ENCODE measurements at regions not wholly inside any gene's neighbourhood (a gene's known extent, or its start where the extent isn't known, plus 50 kb on each side); places are given as distances from the start of the nearest gene placed in this dataset.
"Not testable (repeated sequence)": the region's sequence is repeated elsewhere in the genome, so short reads cannot be mapped to it uniquely, and the experiment has no call there.

DNA sequence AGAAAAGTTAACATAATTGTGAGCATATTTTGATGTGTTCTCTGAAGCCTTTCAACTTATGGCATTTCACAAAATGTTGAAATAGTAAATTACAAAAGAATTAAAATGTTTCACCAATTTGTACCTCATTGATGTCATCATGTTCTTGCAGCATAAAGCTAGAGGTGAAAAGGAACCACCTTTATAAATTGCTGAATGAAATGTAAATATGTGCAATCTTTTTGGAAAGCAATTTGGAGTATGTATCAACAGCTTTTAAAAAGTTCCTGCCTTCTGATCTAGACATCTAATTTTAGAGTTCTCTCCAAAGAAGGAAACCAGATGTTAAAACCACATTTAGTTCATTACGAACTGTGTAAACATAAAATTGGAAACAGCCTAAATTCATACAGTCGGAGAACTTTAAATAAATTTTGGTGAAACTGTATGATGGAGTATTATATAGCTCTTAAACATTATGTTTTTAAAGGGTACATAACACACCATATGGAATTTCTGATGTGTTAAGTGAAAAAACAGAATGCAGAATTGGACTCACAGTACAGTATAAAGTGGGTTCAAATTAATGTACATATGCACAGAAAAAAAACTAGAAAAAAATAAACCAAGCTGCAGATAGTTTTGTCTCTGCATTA lies 311.2 kb upstream of the NAALADL2 start:
- DNase-seq: no peak

DNA sequence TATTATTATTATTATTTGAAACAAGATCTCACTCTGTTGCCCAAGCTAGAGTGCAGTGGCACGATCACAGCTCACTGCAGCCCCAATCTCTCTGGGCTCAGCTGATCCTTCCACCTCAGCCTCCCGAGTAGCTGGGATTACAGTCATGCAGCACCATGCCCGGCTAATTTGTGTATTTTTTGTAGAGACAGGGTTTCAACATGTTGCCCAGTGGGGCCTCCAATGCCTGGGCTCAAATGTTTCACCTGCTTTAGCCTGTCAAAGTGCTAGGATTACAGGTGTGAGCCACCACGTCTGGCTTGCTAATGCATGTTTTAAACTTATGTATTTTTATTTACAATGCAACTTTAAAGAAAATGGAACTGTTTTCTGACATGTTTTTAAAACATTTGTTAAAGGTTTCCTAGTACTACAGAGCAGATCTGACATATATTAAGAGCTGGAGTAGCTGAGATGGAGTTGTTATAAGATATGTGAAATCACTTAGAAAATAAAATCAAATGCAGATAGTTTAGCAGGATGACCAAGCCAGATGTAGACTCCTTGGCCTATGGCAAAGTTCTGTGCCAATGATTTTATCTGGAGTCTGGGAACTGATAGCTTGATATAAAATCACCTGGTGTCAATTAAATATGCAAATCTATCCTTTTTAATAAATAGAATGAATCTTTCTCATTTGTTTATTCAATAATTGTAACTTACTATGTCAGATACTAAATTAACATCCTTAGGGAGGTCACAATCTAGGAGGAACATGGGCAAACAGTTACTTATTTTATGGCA lies 310.1 kb upstream of the NAALADL2 start:
- no peak for DNase-seq

DNA sequence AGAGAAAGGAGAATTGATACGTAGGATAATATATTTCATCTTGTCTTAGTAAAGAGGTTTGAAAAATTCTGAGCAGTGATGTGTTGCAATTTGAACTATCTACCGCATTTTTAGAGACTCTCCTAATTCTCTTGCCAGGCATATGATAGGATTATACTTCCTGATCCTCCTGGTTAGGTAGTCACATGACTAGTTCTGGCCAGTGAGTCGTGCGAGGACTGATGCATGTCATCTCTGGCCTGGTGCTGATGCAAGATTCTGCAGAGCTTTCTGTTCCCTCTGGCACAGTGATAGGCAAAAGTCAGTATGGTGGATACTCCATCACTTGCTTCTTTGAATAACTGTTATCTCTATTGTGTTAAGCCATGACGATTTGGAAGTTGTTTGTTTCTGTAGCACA lies 277.6 kb upstream of the NAALADL2 start:
- DNase-seq: no peak

DNA sequence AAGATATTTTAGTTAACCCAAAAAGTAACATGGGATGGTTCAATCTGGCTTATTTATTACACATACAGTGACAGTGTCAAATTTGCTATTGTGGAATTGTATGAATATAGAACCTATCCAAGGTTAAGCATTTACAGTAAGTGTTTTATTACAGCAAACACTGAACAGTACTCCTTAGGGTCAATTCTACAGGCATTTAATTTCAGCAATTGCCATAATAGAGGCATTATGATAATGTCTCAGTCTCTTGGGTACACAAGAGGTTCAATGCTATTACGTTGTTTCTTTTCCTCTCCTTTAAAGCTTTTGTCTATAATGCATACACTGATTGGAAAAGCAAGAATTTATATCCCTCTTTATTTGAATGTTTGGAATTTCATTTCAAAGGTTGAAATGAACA lies 275.7 kb upstream of the NAALADL2 start:
- DNase-seq: no peak

DNA sequence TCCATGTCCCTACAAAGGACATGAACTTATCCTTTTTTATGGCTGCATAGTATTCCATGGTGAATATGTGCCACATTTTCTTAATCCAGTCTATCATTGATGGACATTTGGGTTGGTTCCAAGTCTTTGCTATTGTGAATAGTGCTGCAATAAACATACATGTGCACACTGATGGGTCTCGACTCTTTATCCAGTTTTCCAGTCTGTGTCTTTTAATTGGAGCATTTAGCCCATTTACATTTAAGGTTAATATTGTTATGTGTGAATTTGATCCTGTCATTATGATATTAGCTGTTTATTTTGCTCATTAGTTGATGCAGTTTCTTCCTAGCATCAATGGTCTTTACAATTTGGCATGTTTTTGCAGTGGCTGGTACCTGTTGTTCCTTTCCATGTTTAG lies 272.0 kb upstream of the NAALADL2 start:
- DNase-seq: not testable (repeated sequence)

DNA sequence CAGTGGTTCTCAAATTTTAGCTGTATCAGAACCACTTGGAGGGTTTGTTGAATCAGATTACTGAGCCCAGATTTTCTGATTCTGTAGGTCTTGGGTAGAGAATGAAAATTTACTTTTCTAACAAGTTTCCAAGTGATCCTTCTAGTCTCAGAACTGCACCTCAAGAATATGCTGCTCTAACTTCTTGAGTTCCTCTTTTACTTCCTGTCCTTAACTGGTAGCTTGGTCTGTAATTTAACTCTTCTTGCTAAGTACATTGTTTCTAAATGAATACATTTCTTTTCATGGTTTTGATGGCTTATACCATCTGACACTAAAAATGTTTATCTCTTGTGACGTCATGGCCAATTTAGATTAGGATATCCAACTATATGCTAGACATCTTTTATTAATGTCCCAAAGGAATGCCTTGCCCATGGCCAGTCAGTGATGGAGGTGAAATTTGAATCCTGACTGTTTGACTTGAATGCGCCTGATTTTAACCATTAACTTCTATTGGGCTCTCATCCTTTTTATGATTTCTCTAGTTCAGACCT lies 262.6 kb upstream of the NAALADL2 start:
- no peak for DNase-seq

DNA sequence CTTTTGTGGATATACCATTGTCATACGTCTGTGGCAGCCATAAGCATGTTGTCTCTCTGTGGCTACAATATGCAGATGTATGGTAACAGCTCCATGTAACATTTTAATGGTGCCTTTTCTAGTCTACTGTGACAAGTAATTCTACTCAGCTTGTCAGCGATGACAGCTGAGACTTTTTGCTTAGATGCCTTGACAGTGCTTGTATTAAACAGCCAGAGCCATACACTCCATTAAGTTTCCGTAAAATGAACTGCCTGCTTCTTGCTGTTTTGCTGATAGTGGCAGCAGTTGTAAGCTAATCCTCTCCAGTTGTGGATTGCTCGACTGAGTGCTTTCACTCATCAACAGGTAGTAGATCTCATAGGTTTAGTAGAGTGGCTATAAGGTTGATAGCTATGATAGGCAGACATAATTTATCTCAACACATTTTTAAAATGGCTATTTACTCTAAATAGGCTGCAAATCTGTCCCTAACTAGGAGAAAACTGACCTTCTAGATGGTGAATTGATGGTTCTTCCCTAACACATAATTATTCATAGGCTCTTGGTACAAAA lies 260.2 kb upstream of the NAALADL2 start:
- no peak for DNase-seq

DNA sequence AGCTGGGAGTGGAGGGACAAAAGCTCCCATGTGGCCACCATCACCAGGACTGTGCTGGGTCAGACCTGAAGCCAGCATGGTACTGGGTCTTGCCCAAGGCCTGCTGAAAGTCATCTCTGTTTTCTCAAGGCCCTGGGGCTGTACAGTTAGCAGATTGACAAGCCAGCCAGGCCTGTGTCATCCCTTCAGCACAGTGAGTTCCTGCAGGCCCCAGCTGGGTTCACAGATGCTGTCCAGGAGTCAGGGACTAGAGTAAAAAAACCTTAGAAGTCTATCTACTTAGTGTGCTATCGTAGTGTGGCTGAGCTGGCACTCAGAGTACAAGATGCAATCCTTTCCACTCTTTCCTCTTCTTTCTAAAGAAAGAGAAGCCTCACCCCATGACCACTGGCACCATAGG lies 246.0 kb upstream of the NAALADL2 start:
- DNase-seq: no peak

DNA sequence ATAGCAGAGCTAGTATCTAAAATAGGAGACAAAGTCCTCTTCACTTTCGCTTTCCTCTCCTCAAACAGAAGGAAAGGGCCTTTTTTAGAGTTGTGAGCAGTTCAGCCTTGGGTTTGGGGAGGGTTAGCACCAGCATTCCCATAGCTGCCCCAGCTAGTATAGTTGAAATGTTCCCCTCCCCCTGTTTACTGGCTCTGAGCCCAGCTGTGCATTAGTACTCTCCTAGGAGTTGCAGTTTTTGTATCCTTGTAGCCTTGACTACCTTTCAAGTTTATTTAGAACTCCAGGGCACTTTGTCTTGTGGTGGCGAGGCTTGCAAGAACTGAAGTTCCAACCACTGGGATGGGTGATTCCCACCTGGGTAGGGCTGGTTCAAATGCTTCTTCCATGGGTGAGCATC lies 245.1 kb upstream of the NAALADL2 start:
- DNase-seq: no peak

DNA sequence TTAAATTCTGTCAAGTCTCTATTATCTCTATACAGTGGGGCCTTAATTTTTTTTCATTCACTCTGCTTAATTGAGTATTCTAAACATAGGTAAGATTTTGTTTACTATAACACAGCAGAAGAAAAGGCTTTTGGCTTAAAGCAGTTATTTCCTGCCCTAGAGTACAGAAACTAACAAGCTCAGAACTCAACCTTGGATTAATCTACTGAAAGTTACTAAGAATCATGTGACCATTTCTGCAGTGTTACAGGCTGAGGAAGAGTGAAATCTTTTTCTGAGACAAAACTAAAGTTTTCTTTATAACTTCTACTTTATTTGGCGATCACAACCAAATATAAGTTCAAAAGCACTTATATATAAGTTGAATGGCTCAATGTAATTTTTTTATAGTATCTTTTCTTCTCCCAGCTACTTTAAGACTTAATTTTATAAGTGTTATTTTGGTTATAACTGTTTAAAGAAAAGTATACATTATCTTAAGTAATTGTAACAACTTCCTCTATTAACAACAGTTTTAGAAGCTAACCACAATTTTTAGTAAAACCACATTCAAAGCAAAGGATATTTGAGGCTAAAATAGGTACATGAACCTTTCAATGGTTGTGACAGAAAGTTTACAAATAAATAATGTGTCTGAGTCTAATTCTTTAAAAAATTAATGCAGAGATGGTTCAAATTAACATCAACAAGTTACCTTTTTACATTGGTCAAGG lies 240.6 kb upstream of the NAALADL2 start:
- no peak for DNase-seq

DNA sequence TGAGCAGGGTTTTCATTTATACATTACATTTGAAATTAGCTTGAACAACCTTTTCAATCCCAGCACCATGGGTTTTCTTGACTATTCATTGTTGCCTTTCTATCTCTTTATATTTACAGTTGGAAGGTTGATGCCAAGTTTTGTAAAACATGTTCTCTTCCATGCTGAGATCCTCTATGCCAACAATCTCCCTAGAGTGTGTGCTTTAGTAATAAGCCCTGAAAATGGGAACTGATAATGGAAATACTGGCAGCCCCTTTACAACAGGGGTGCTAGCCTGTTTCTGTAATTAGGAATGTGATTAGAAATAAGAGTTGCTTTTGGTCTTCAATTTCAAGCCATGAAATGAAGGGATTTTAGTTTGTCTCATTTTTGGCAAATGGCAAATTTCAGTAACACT lies 239.9 kb upstream of the NAALADL2 start:
- no peak for DNase-seq

DNA sequence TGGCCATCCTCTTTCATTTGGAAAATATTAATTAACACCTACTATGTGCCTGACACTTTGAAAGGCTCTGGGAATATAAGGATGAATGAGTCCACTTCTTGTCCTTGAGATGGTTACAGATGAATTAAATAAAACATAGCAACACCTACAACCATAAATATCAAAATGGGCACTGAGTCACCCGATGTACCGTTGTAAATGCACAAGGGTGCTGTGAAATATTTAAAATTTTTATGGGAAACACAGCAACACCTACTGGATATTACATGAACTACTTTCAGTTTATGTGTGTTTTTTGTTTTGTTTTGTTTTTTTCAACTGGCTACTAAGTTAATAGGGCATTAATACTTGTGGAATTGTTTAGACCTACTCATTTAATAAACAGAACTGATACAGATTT lies 239.0 kb upstream of the NAALADL2 start:
- no peak for DNase-seq

DNA sequence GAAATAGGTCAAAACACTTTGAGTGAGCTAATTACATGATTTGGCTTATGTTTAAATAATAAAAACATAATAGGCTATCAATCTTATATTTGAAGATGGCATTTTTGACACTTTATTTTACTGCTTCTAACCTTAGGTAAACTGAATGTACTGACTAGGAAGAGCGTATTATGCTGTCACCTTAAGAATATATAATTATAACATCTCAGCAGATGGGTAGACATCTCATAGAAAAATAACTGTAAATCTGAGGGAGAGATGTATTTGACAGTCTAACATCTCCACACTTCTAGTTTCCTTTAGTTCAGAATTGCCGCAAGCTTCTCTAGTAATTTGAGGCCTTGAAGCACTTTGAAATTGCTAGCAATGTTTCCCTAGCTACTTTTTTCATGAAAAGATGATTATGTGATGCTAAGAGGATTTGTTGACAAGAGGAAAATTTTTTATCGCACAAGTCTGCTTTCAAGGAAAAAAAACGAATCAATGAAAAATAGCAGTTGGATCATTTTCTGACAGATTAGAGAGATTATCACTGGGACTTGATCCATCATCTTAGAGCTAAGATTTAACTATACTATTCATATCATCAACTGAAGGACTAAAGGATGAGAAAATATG lies 238.2 kb upstream of the NAALADL2 start:
- no peak for DNase-seq

DNA sequence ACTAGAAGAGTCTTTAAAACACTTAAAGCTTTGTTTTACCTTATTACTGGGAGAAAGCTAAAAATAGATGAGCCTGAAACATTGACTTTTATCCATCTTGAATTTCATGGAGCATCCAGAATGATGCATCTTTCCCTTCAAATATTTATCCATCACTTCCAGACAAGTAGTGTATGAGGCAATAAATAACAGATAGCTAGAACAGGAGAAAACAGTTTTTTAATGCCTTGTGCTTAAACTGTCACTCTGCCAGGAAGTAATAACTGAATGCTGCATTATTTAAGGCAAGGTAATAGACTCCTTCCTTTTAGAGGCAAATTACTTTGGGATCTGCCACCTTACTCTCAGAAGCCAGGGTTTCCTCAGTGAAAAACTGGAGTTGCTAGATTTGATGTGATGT lies 225.8 kb upstream of the NAALADL2 start:
- DNase-seq: no peak

DNA sequence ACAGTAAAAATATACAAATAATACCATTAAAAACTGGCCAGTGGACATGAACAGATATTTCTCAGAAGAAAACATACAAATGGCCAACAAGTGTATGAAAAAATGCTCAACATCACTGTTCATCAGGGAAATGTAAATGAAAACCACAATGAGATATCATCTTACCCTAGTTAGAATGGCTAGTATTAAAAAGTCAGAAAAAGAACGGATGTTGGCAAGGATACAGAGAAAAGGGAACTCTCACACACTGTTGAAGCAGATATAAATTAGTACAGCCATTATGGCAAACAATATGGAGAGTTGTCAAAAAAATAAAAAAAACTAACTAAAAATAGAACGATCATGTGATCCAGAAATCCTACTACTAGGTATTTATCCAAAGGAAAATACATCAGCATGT lies 222.7 kb upstream of the NAALADL2 start:
- DNase-seq: no peak

DNA sequence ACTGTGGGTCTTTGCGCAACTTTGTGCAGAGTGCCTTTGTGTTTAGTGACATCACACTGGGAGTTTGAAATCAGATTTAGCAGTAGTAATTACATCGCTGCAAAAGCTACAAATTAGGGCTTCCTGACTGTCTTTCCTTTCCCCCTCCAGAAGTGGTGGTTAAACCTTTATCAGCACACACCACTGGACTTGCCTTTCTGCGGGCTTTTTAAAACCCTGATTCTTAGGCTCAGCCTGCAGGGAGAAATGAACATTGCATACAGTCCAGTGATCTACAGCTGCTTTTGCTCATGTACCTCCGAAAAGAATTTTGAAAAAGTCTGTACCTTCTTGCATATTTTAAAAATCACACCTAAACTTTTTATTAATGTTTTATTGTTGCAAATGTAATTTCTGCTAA lies 219.7 kb upstream of the NAALADL2 start:
- DNase-seq: no peak

DNA sequence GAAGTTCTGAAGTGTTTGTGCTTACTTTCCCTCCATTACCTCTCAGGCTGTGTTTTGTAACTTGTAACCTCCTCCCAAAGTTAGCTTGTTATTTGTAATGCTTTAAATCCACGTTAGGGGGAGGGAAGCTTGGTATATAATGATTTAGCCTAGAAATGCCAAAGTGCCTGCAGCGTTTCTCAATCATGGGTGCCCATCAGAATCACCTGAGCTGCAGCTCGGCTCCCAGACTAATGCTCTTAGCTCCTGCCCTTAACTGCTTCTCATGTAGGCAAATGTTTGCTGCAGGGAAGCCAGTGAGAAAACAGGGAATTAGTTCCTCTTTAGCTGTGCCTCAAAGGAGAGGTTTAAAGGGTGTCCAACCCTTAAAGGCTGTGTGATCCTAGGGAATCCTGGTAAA lies 219.2 kb upstream of the NAALADL2 start:
- no peak for DNase-seq

DNA sequence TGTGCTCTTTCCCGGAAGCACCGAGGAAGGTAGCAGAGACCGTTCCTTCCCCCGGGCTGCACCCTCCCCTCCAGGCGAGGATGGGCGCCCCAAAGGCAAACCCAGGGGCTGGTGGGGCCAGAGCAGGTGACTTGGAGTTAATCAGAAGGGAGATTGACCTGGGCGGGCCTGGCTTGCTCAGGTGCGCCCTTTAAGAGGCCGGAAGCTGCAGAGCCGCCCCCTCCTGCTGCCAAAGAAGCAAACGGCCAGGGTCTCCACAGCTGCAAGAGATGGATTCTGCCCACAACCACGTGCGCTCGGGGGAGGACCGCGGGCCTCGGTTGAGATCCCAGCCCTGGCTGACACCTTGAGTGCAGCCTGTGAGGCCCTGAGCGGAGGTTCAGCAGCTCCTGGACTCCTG lies 218.2 kb upstream of the NAALADL2 start:
- DNase-seq: no peak

DNA sequence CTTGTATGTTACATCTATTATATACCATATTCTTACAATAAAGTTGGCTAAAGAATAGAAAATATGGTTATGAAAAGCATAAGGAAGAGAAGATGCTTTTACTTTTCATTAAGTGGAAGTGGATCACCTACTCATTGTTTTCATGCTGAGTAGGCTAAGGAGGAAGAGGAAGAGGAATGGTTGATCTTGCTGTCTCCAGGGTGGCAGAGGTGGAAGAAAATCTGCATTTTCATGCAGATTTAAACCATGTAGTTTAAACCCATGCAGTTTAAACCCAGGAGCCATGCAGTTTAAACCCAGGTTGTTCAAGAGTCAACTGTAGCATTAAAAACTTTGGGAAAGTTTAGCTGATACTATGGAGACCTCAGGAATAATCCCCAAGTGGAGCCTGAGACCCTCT lies 214.8 kb upstream of the NAALADL2 start:
- no peak for DNase-seq

DNA sequence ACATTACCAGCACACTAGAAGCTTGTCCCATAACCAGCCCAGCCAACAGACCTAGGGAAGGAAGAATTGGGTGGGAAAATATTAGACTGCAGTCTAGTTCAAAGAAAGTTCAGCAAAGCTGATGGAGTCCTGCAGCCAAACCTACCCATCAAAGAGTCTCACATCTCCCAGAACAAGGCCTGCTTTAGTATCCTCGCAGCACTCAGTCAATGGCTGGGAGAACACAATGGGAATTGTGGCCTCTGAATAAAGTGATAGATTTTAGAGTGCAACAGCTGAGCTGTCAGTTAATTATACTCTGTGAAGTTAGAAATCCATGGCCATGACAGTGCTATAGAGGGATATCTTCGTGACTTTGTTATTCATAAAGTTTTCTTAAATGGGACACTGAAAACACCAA lies 207.2 kb upstream of the NAALADL2 start:
- no peak for DNase-seq

DNA sequence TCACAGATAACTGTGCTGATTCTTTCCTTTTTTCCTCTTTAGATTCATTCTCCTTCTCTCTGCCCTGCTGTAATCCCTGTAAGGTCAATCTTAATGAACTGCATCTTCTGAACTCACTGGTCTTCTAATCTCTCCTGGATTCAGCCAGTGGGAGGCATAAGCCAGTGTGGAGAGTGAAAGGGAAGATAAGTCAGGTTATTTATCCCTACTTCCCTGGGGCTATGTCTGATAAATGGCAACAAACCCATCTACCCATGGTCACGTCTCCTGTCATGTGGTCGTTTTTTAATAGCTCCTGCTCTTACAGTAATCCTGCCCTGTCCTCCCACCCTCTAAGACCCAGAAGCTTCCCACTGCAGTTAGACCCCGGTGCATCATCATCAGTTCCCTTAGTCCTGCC lies 199.6 kb upstream of the NAALADL2 start:
- no peak for DNase-seq

DNA sequence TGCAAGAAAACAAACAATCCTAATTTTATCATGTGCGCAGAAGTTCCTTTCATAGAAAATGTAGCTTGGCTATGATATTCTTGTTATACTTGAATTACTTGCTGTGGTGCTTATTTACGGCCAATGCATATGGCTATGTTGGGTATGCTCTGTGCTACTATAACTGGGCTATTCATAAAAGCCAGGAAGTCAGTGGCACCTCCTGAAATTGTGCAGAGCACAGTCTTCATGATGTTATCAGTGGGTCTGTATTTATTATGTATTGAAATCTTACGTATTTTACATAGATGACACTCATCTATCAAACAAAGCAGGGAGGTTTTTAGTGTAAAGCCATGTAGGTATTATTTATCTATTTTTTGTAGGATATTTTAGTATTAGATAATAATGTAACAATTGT lies 196.5 kb upstream of the NAALADL2 start:
- DNase-seq: no peak

DNA sequence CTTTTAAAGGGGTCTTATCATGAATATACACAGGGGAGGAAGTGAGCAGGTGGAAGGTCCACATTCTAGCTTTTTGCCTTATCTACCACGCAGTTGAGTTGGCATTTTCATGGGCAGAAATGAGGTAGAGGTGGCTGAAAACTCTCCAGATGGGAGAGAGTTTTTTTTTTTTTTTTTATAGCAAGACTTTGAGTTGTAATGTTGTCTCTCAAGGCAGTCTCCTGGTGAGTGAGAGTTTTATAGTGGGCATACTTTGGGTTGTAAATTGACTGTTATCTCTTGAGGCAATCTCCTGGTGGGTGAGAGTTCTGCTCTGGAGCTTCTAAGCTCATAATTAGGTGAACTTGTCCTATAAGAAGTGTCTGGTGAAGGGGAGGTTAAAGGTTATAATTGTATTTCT lies 191.7 kb upstream of the NAALADL2 start:
- no peak for DNase-seq

Data from activated CD4-positive, CD25-positive, alpha-beta regulatory T cell (primary cell).